ENCODE measurements at regions not wholly inside any gene's neighbourhood (a gene's known extent, or its start where the extent isn't known, plus 50 kb on each side); places are given as distances from the start of the nearest gene placed in this dataset.

DNA sequence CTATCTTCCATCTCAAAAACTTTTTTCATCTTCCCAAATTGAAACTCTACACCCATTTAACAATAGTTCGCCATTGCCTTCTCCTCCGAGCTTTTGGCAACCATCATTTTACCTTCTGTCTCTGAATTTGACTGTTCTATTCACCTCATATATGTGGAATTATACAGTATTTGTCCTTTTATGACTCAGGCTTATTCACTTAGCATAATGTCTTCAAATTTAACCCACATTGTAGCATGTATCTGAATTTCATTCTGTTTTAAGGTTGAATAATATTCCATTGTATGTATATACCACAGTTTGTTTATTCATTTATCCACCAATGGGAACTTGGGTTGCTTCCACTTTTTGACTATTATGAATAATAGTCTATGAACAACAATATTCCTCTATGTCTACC lies 233.9 kb downstream of the GPD2 start:
- intact Hi-C loops (cut with micrococcal nuclease; ENCODE audit: unreplicated experiment), result no loop called here
- no peak overlapping the region for H3K27ac ChIP-seq (ENCODE audit: low read depth, low read length, poor library complexity, severe bottlenecking)
- ChIA-PET CTCF (ENCODE audit: unreplicated experiment) (no interaction called here), POLR2A (no interaction called here)
- no peak for DNase-seq (ENCODE audit: low spot score)
- no peak overlapping the region for H3K4me3 ChIP-seq (ENCODE audit: low read depth, low read length, poor library complexity, severe bottlenecking)
- no peaks in the 10 kb centered on the region for H3K36me3 ChIP-seq (ENCODE audit: insufficient read depth, low read length)
- H2AFZ ChIP-seq (ENCODE audit: low read length), result no peak overlapping the region
- H4K20me1 ChIP-seq (ENCODE audit: insufficient read depth, low read length), result no peaks in the 10 kb centered on the region
- H3K4me1 ChIP-seq (ENCODE audit: insufficient read depth, low read length, poor library complexity, severe bottlenecking), result no peaks in the 10 kb centered on the region
- no peaks in the 10 kb centered on the region for H3K9me3 ChIP-seq (ENCODE audit: low read length)
- H3K9me2 ChIP-seq (ENCODE audit: insufficient read depth, low read length), result no peaks in the 10 kb centered on the region
- TF ChIP-seq EZH2phosphoT487 (IDR thresholded peaks at IDR 0.05; ENCODE audit: borderline replicate concordance, low read depth, low read length), result no peak
- TF ChIP-seq, protein P1, sequence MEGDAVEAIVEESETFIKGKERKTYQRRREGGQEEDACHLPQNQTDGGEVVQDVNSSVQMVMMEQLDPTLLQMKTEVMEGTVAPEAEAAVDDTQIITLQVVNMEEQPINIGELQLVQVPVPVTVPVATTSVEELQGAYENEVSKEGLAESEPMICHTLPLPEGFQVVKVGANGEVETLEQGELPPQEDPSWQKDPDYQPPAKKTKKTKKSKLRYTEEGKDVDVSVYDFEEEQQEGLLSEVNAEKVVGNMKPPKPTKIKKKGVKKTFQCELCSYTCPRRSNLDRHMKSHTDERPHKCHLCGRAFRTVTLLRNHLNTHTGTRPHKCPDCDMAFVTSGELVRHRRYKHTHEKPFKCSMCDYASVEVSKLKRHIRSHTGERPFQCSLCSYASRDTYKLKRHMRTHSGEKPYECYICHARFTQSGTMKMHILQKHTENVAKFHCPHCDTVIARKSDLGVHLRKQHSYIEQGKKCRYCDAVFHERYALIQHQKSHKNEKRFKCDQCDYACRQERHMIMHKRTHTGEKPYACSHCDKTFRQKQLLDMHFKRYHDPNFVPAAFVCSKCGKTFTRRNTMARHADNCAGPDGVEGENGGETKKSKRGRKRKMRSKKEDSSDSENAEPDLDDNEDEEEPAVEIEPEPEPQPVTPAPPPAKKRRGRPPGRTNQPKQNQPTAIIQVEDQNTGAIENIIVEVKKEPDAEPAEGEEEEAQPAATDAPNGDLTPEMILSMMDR (conservative IDR thresholded peaks at IDR 0.05; ENCODE audit: low read length), result no peak
- no peaks in the 10 kb centered on the region for H3K79me2 ChIP-seq (ENCODE audit: insufficient read depth, low read depth, low read length)
- H3K4me2 ChIP-seq (ENCODE audit: low read length), result no peak overlapping the region
- no TSS peak for BruUV-seq (replicated peaks)

DNA sequence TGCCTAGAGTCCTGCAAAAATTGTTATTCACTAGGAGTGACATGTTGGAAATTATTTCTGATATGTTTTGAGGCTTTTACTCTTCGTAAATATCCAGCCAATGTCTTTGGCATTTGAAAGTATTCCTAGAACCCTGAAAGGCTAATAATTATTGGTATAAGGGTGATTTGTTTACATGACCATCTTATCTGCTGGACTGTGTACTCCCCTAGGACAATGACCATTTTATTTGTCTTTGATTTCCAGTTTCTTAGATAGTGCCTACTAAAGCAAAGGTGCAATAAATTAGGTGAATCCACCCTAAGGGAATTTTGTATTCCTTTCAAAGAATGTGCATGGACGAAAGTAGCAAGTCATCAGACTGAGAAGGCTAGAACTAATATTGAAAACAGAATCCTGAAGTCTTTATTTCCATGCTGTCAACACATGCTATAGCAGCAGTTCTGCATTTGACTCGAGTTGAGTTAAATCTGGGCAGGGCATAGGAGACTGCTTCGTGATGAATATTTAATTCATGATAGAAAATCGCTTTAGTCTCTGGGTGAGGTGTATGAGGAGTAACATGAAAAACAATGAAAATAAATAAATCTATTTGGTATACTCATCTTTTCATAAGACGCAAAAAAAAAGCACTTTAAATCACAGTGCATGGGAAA lies 235.7 kb downstream of the GPD2 start:
- POLR2A ChIA-PET, result interaction anchor here (0.5 to 1.5 kb wide), 3 partner anchors 10 to 1360 kb away, joined by 3 read pairs; no protein-coding TSS in a partner anchor
- H2AFZ ChIP-seq (ENCODE audit: low read length), result no peak overlapping the region
- H4K20me1 ChIP-seq (ENCODE audit: insufficient read depth, low read length), result no peaks in the 10 kb centered on the region
- no peaks in the 10 kb centered on the region for H3K79me2 ChIP-seq (ENCODE audit: insufficient read depth, low read depth, low read length)
- DNase-seq (ENCODE audit: low spot score), result no peak
- H3K27ac ChIP-seq (ENCODE audit: low read depth, low read length, poor library complexity, severe bottlenecking), result no peak overlapping the region
- H3K9me2 ChIP-seq (ENCODE audit: insufficient read depth, low read length), result no peaks in the 10 kb centered on the region
- H3K9me3 ChIP-seq (ENCODE audit: low read length), result no peaks in the 10 kb centered on the region
- H3K36me3 ChIP-seq (ENCODE audit: insufficient read depth, low read length), result no peaks in the 10 kb centered on the region
- TF ChIP-seq, protein P1 (conservative IDR thresholded peaks at IDR 0.05; ENCODE audit: low read length), result no peak
- TF ChIP-seq EZH2phosphoT487 (IDR thresholded peaks at IDR 0.05; ENCODE audit: borderline replicate concordance, low read depth, low read length), result no peak
- intact Hi-C loops (cut with micrococcal nuclease; ENCODE audit: unreplicated experiment), result no loop called here
- CTCF ChIA-PET (ENCODE audit: unreplicated experiment), result no interaction called here
- no peak overlapping the region for H3K4me3 ChIP-seq (ENCODE audit: low read depth, low read length, poor library complexity, severe bottlenecking)
- BruUV-seq (replicated peaks), result no TSS peak
- H3K4me1 ChIP-seq (ENCODE audit: insufficient read depth, low read length, poor library complexity, severe bottlenecking), result no peaks in the 10 kb centered on the region
- no peak overlapping the region for H3K4me2 ChIP-seq (ENCODE audit: low read length)

DNA sequence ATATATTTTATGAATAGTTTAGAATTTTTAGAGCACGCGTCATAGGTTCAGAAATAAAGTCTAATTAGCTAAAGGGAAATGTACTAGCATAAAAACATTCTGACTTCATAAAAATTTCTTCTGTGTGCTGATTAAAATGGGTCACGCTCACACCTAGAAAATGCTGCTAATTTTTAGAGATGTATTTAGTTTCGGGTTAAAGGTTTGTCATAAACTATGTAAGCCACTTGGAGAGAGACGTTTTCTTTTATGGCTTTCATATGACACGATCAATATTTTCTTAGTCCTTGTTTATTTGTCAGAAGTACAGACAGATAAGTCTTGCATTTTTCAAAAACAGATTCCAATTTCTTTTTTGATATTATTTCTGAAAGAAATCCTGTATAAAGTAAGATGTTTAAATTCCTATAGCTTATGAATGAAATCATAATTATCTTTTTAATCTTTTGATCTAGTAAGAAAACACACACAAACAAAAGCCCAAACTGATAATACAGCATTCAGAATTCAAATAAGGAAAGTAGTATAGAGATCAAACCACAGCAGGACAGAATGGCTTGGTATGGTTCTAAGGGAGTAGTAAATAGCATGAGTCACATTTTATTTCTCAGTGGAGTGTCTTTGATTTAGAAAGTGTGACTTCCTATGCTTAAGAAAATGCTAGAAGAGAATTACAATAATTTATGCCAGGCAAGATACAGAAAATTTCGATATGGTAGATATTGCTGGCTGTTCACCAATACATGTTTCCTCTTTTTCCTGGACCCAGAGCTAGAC lies 236.6 kb downstream of the GPD2 start:
- Histone ChIP-seq H3K79me2 (ENCODE audit: insufficient read depth, low read depth, low read length) (no peaks in the 10 kb centered on the region), H3K36me3 (ENCODE audit: insufficient read depth, low read length) (no peaks in the 10 kb centered on the region), H3K9me3 (ENCODE audit: low read length) (no peaks in the 10 kb centered on the region), H3K4me2 (ENCODE audit: low read length) (no peak overlapping the region), H3K9me2 (ENCODE audit: insufficient read depth, low read length) (no peaks in the 10 kb centered on the region), H4K20me1 (ENCODE audit: insufficient read depth, low read length) (no peaks in the 10 kb centered on the region), H2AFZ (ENCODE audit: low read length) (no peak overlapping the region), H3K4me1 (ENCODE audit: insufficient read depth, low read length, poor library complexity, severe bottlenecking) (no peaks in the 10 kb centered on the region), H3K27ac (ENCODE audit: low read depth, low read length, poor library complexity, severe bottlenecking) (no peak overlapping the region), H3K4me3 (ENCODE audit: low read depth, low read length, poor library complexity, severe bottlenecking) (no peak overlapping the region)
- no peak for DNase-seq (ENCODE audit: low spot score)
- no TSS peak for BruUV-seq (replicated peaks)
- ChIA-PET CTCF (ENCODE audit: unreplicated experiment) (no interaction called here), POLR2A (interaction anchor here (0.5 to 1.5 kb wide), 2 partner anchors 11 to 249 kb away, joined by 3 read pairs; no protein-coding TSS in a partner anchor)
- intact Hi-C loops (cut with micrococcal nuclease; ENCODE audit: unreplicated experiment), result no loop called here
- TF ChIP-seq EZH2phosphoT487 (IDR thresholded peaks at IDR 0.05; ENCODE audit: borderline replicate concordance, low read depth, low read length), result no peak
- TF ChIP-seq, protein P1 (conservative IDR thresholded peaks at IDR 0.05; ENCODE audit: low read length), result no peak

Data from OCI-LY7 (cell line).